Neural cell (in vitro differentiated cells): ENCODE measurements at regions not wholly inside any gene's neighbourhood (a gene's known extent, or its start where the extent isn't known, plus 50 kb on each side); places are given as distances from the start of the nearest gene placed in this dataset.

ENCODE experiments used
- H2AFZ ChIP-seq: fragments of 200-600, 300-800 bp; sonication (generic), shearing (Covaris generic); 2 replicates; pipeline ENCODE4 v1.6.0; 2014; ENCODE audit warnings: low read depth, mild to moderate bottlenecking, antibody characterized with exemption, low read length, moderate library complexity
- H3F3A ChIP-seq: fragments of 200-600 bp; shearing (Covaris generic); 2 replicates; pipeline ENCODE4 v1.6.1; 2016; ENCODE audit warnings: mild to moderate bottlenecking, moderate library complexity, mixed read lengths, antibody characterized with exemption, low read length; ENCODE audit not compliant: insufficient read depth, poor library complexity, severe bottlenecking
- H3K27ac ChIP-seq: fragments of 200-600, 300-800 bp; sonication (generic), shearing (Covaris generic); 2 replicates; pipeline ENCODE4 v1.5.1; 2014; ENCODE audit warnings: mild to moderate bottlenecking, low read length, moderate library complexity
- H3K27me3 ChIP-seq: fragments of 300-800, 200-600 bp; sonication (generic), shearing (Covaris generic); 2 replicates; pipeline ENCODE4 v1.6.0; 2014; ENCODE audit warnings: mild to moderate bottlenecking, low read depth, low read length, moderate library complexity; ENCODE audit not compliant: insufficient read depth
- H3K36me3 ChIP-seq: fragments of 300-800, 200-600 bp; sonication (generic), shearing (Covaris generic); 2 replicates; pipeline ENCODE4 v1.5.1; 2014; ENCODE audit warnings: mild to moderate bottlenecking, antibody characterized with exemption, low read length, moderate library complexity; ENCODE audit not compliant: insufficient read depth
- H3K4me2 ChIP-seq: fragments of 300-800, 200-600 bp; sonication (generic), shearing (Covaris generic); 2 replicates; pipeline ENCODE4 v1.6.0; 2014; ENCODE audit warnings: mild to moderate bottlenecking, low read length
- H3K4me3 ChIP-seq: fragments of 300-800, 200-600 bp; sonication (generic), shearing (Covaris generic); 2 replicates; pipeline ENCODE4 v1.5.1; 2014; ENCODE audit warnings: mild to moderate bottlenecking, low read length, moderate library complexity
- H3K79me2 ChIP-seq: fragments of 200-600 bp; shearing (Covaris generic); replicated peaks from 2 replicates; pipeline ENCODE4 v1.6.0; 2014; ENCODE audit warnings: mild to moderate bottlenecking, low read length, moderate library complexity; ENCODE audit not compliant: insufficient read depth
- H3K9ac ChIP-seq: fragments of 300-800, 200-600 bp; sonication (generic), shearing (Covaris generic); 2 replicates; pipeline ENCODE4 v1.6.1; 2016; ENCODE audit warnings: mild to moderate bottlenecking, low read length, mixed read lengths
- H3K9me2 ChIP-seq: fragments of 200-600 bp; shearing (Covaris generic); 2 replicates; pipeline ENCODE4 v1.6.1; 2016; ENCODE audit warnings: mild to moderate bottlenecking, low read length, mixed read lengths; ENCODE audit not compliant: insufficient read depth
- H3K9me3 ChIP-seq: fragments of 200-600, 300-800 bp; sonication (generic), shearing (Covaris generic); 2 replicates; pipeline ENCODE4 v1.6.1; 2016; ENCODE audit warnings: mild to moderate bottlenecking, mixed run types, low read length, moderate library complexity, mixed read lengths
- H4K20me1 ChIP-seq: fragments of 200-600 bp; shearing (Covaris generic); 2 replicates; pipeline ENCODE4 v1.6.1; 2016; ENCODE audit warnings: mild to moderate bottlenecking, mixed run types; ENCODE audit not compliant: insufficient read depth
- CTCF ChIP-seq: fragments of 450-650 bp; IDR thresholded peaks from 2 replicates; pipeline ENCODE4 v1.5.1; 2014; ENCODE audit warnings: antibody characterized with exemption, mild to moderate bottlenecking, moderate library complexity; ENCODE audit not compliant: poor library complexity, severe bottlenecking
- EP300 ChIP-seq: fragments of 450-650 bp; conservative IDR thresholded peaks from 2 replicates; pipeline ENCODE4 v1.6.1; 2014; ENCODE audit warnings: antibody characterized with exemption, mild to moderate bottlenecking, moderate library complexity; ENCODE audit not compliant: poor library complexity, severe bottlenecking
- EZH2 ChIP-seq: fragments of 200-600, 300-800 bp; shearing (Covaris generic), sonication (generic); IDR thresholded peaks from 2 replicates; pipeline ENCODE4 v1.6.1; 2014; ENCODE audit warnings: antibody characterized with exemption, low read length, borderline replicate concordance, mild to moderate bottlenecking; ENCODE audit not compliant: insufficient read depth, poor library complexity, severe bottlenecking
- MXI1 ChIP-seq: fragments of 450-650 bp; conservative IDR thresholded peaks from 2 replicates; pipeline ENCODE4 v1.6.1; 2014; ENCODE audit warnings: antibody characterized with exemption, mild to moderate bottlenecking; ENCODE audit not compliant: poor library complexity, severe bottlenecking
- POLR2AphosphoS5 ChIP-seq: IDR thresholded peaks from 2 replicates; pipeline ENCODE4 v1.6.1; 2012
- RAD21 ChIP-seq: fragments of 450-650 bp; conservative IDR thresholded peaks from 2 replicates; pipeline ENCODE4 v1.6.1; 2014; ENCODE audit warnings: antibody characterized with exemption, mild to moderate bottlenecking, moderate library complexity
- REST ChIP-seq: IDR thresholded peaks from 2 replicates; pipeline ENCODE4 v1.6.1; 2012; ENCODE audit warnings: borderline replicate concordance
- SMC3 ChIP-seq: fragments of 450-650 bp; conservative IDR thresholded peaks from 2 replicates; pipeline ENCODE4 v1.6.1; 2014; ENCODE audit warnings: antibody characterized with exemption, mild to moderate bottlenecking, moderate library complexity; ENCODE audit not compliant: poor library complexity
- TAF1 ChIP-seq: IDR thresholded peaks from 2 replicates; pipeline ENCODE4 v1.6.1; 2012; ENCODE audit warnings: low read depth

- Histone ChIP-seq H3K9ac (no peak overlapping the region), H3K4me3 (no peak overlapping the region), H3K9me2 (no peaks in the 10 kb centered on the region), H3F3A (no peaks in the 10 kb centered on the region), H3K36me3 (no peaks in the 10 kb centered on the region), H3K27ac (no peak overlapping the region), H3K79me2 (no peaks in the 10 kb centered on the region), H3K9me3 (no peaks in the 10 kb centered on the region), H2AFZ (no peak overlapping the region), H4K20me1 (no peaks in the 10 kb centered on the region), H3K27me3 (no peaks in the 10 kb centered on the region), H3K4me2 (no peak overlapping the region)
- TF ChIP-seq CTCF (peak; percentile 55), EP300 (no peak), SMC3 (peak; percentile 26), TAF1 (no peak), RAD21 (peak; percentile 53)
Measured at GRCh38 chr2:60675301-60675700, 80.8 kb upstream of the PAPOLG start.

- TF ChIP-seq TAF1 (no peak), EZH2 (no peak), POLR2AphosphoS5 (no peak), RAD21 (no peak), EP300 (no peak), MXI1 (no peak), REST (no peak), CTCF (no peak), SMC3 (no peak)
- no peaks in the 10 kb centered on the region for H3K27me3 ChIP-seq
Measured at GRCh38 chr2:60676706-60677330, 79.2 kb upstream of the PAPOLG start.

More at GRCh38 chr2:60676706-60677330, 79.2 kb upstream of the PAPOLG start:
- H3K27ac ChIP-seq, result no peak overlapping the region
- H3K4me3 ChIP-seq, result no peak overlapping the region
- H3K9me3 ChIP-seq, result no peaks in the 10 kb centered on the region
- H3K9ac ChIP-seq, result no peak overlapping the region
- no peak overlapping the region for H2AFZ ChIP-seq
- no peaks in the 10 kb centered on the region for H3K36me3 ChIP-seq
- no peaks in the 10 kb centered on the region for H3K9me2 ChIP-seq
- no peaks in the 10 kb centered on the region for H3F3A ChIP-seq
- no peak overlapping the region for H3K4me2 ChIP-seq
- no peaks in the 10 kb centered on the region for H3K79me2 ChIP-seq
- no peaks in the 10 kb centered on the region for H4K20me1 ChIP-seq
